HepG2 (cell line): ENCODE measurements at regions not wholly inside any gene's neighbourhood (a gene's known extent, or its start where the extent isn't known, plus 50 kb on each side); places are given as distances from the start of the nearest gene placed in this dataset.

Experiments
- CCAR2 ChIP-seq: fragments of 200-400 bp; formaldehyde crosslinking; optimal IDR thresholded peaks from 2 replicates; pipeline ENCODE3; 2018; ENCODE audit warnings: low read depth, mild to moderate bottlenecking, low read length, moderate library complexity
- DRAP1 ChIP-seq: IDR thresholded peaks from 2 replicates; pipeline ENCODE4 v1.6.1; 2016; ENCODE audit warnings: missing genetic modification reagents, missing compliant biosample characterization
- GRHL1 ChIP-seq: sonication (generic); formaldehyde crosslinking; conservative IDR thresholded peaks from 2 replicates; pipeline ENCODE4 v1.8.0; 2022; ENCODE audit warnings: missing genetic modification reagents
- HHEX ChIP-seq: IDR thresholded peaks from 2 replicates; pipeline ENCODE4 v1.6.1; 2016; ENCODE audit warnings: control low read depth
- NFE2L2 ChIP-seq: fragments of 150-350 bp; IDR thresholded peaks from 2 replicates; pipeline ENCODE4 v1.6.1; 2014; ENCODE audit warnings: low read length
- ZHX2 ChIP-seq, 2 experiments: sonication (generic) in 1 of 2; formaldehyde crosslinking in 1 of 2; IDR thresholded peaks; 2 replicates each; pipeline versions ENCODE4 v1.6.1 to v1.9.0; 2014 to 2022; ENCODE audit warnings: antibody characterized with exemption in 1 of 2, borderline replicate concordance in 1 of 2, inconsistent platforms in 1 of 2, low read depth in 1 of 2, missing genetic modification reagents in 1 of 2
- ZNF350 ChIP-seq: sonication (generic); formaldehyde crosslinking; IDR thresholded peaks from 2 replicates; pipeline ENCODE4 v1.4.0; 2020; ENCODE audit warnings: mild to moderate bottlenecking, low read depth, missing genetic modification reagents, borderline replicate concordance
- ZNF7 ChIP-seq: IDR thresholded peaks from 2 replicates; pipeline ENCODE4 v1.6.1; 2016; ENCODE audit warnings: missing biosample characterization, missing genetic modification reagents

- TF ChIP-seq ZHX2 (IDR thresholded peaks at IDR 0.05; ENCODE audit: low read depth) (no peak), ZHX2 (CRISPR knock-in tag; IDR thresholded peaks at IDR 0.05; ENCODE audit: borderline replicate concordance) (no peak), DRAP1 (CRISPR knock-in tag) (no peak), NFE2L2 (no peak), GRHL1 (CRISPR knock-in tag) (no peak), HHEX (CRISPR knock-in tag) (no peak), ZNF7 (CRISPR knock-in tag) (no peak), ZNF350 (CRISPR knock-in tag) (no peak), CCAR2 (no peak)
Observed at GRCh38 chr15:68483165-68483564, 51.2 kb upstream of the ITGA11 start (continued).
